DND-41 (cell line): ENCODE measurements at regions not wholly inside any gene's neighbourhood (a gene's known extent, or its start where the extent isn't known, plus 50 kb on each side); places are given as distances from the start of the nearest gene placed in this dataset.

ENCODE experiments used
- EZH2 ChIP-seq: IDR thresholded peaks from 3 replicates; pipeline ENCODE4 v1.6.1; 2012; ENCODE audit warnings: borderline replicate concordance, low read depth, mild to moderate bottlenecking, moderate library complexity, low read length, inconsistent platforms; ENCODE audit not compliant: severe bottlenecking
- TF ChIP-seq, protein P1 (sequence below): IDR thresholded peaks from 2 replicates; pipeline ENCODE4 v1.5.1; 2012; ENCODE audit warnings: borderline replicate concordance, low read length, moderate library complexity, mild to moderate bottlenecking; ENCODE audit not compliant: poor library complexity, severe bottlenecking; ENCODE audit errors: extremely low read depth

DNA sequence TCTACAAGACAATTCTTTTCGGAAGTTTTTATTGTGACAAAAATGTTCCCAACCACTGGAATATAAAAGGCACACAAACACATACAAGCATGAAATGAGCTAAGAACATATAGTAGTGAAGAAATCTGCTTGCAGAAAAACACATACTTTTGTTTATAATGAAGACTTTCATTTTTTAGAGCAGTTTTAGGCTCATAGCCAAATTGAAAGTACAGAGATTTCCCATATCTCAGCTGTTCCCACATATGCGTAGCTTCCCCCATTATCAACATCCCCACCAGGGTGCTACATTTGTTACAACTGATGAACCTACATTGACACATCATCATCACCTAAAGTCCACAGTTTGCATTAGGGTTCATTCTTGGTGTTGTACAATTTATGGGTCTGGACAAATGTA, 249.4 kb downstream of the KCTD12 start:
- no peak for TF ChIP-seq EZH2
- TF ChIP-seq, protein P1, sequence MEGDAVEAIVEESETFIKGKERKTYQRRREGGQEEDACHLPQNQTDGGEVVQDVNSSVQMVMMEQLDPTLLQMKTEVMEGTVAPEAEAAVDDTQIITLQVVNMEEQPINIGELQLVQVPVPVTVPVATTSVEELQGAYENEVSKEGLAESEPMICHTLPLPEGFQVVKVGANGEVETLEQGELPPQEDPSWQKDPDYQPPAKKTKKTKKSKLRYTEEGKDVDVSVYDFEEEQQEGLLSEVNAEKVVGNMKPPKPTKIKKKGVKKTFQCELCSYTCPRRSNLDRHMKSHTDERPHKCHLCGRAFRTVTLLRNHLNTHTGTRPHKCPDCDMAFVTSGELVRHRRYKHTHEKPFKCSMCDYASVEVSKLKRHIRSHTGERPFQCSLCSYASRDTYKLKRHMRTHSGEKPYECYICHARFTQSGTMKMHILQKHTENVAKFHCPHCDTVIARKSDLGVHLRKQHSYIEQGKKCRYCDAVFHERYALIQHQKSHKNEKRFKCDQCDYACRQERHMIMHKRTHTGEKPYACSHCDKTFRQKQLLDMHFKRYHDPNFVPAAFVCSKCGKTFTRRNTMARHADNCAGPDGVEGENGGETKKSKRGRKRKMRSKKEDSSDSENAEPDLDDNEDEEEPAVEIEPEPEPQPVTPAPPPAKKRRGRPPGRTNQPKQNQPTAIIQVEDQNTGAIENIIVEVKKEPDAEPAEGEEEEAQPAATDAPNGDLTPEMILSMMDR, result no peak
